GM19395 (cell line): ENCODE measurements at regions not wholly inside any gene's neighbourhood (a gene's known extent, or its start where the extent isn't known, plus 50 kb on each side); places are given as distances from the start of the nearest gene placed in this dataset.

Experiments used
- ATAC-seq: cut with Tn5 transposase; IDR thresholded peaks from one replicate; pipeline ENCODE4 v1.9.1; 2021; ENCODE audit warnings: mild to moderate bottlenecking, moderate library complexity; ENCODE audit not compliant: unreplicated experiment

DNA sequence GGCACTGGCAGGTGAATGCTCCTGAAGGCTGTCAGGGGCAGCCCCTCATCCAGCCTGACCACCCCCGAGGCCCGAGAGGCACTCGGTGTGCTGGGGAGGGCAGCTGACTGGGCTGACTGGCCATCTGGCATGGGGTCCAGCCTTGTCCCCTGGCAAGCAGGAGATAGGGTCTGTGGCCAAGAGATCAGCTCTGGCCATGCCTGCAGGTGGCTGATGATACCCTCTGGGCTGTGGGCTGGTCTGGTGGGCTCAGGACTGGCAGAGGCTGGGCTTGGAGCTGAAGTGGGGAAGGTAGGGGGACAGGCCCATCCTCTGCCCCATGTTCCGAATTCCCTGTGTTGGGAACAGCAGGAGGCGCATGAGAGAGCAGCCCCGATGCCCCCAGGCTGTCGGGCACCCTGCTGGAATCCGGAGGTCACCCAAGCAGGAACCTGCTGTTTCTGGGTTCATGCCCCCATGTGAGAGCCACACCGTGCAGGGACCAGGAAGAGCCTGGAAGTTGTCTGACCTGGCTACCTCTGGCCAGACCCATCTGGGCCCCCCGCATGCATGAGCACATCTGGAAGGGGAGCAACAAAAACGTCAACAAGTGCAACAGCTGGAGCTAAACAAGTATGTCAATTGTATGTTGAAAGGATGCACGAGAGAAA lies 527.0 kb downstream of the TBC1D22A start:
- no peak for ATAC-seq

DNA sequence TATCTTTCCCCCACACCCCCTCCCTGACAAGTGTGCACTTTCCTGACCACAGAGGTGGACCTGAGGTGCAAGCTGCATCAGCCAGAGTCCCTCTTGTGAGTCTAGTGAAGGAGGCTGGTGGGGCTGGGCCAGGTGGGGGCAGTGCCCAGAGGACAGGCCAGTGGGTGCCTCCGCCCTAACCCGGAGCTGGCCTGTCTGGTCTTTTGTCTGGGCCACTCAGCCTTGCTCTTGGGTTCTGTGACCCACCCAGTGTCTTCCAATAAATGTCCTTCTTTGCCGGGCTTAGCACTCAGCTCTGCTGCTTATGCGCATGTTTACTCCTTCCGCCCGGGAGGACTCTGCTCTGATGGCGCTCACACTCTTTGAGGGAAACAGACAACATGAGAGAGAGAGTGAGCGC lies 526.2 kb downstream of the TBC1D22A start:
- no peak for ATAC-seq

DNA sequence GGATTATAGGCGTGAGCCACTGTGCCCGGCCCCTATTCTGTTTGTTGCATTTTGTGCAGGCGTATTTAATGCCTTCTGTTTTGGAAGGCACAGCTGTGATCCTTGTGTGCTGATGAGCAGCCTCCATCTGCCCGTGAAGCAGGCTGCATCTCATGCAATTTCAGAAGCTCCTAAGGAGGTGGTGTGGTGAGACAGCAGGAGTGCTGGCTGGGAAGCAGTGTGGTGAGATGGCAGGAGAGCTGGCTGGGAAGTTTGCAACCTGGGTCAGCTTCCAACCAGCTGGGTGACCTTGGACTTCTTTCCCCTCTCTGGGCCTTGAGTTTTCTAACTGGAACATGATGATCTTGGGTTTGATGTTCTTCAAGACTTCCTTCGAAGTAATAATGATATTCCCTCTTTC lies 525.1 kb downstream of the TBC1D22A start:
- ATAC-seq = no peak

DNA sequence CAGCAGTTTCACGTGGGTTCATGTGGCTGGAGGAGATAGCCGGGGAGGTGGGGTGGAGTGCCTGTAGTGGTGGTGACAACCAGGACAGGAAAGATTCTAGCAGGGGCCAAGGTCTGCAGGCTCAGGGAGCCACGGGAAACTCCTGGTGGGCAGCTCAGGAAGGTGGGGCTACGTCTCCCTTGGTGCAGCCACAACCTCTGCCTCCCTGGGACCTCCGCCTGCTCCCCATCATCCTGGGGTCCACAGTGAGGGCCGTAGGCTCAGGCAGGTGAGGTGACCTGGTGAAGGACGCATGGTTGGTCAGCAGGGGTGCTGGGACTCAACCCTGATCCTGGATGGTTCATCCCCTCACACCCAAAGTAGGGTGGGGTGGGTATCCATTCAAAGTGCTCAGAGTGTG lies 524.1 kb downstream of the TBC1D22A start:
- no peak for ATAC-seq

DNA sequence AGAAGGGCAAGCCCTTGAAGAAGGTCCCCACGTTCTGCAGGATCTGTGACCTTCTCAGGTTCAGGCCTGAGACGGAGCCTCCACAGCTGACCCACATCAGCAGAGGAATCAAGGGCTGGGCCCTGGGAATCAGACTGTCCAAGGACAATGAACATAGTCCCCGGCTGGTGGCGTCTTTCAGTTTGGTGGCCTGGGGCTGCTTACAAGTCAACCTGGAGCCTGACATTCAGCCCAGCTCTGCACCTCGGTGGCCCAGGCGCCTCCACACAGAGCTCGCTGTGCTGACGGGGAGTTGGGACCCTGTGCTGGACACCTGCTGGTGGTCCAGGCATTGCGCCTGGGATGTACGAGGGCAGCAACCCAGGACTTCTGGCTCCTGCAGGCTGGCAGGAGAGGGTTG lies 523.5 kb downstream of the TBC1D22A start:
- no peak for ATAC-seq

DNA sequence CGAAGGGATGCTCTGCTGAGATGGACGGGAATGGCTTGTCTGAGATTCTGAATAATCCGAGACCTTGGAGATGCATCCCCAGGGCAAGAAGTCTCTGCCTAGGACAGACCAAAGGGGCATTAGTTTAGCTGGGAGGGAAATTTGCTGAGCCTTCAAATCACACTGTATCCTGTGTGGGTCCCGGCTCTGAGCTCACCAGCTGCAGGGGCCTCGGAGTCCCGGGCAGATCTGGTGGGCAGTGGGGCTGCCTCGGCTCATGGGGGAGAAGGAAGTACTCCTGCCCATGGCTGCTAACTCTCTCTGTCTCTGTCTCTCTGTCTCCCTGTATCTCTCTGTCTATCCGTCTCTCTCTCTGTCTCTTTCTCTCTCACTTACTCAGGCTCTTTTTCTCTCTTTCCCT lies 522.4 kb downstream of the TBC1D22A start:
- ATAC-seq = no peak

DNA sequence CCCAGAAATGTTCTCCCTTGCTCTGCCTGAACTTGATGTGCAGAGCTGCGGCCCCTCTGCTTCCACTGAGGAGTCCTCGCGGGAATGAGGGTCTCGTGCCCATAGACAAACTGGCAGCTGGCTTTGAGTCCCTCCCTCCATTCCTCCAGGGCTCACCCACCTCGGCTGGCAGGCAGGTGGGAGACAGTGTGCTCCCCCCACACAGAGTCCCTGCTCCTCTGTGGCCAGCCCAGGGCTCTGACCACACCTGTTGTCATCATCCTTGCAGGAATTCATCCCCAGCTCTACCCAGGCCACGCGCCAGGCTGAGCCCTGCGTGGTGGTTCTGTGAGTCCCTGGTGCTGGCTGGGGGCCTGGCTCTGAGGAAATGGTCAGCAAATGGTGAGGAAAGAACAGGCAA lies 521.9 kb downstream of the TBC1D22A start:
- no peak for ATAC-seq

DNA sequence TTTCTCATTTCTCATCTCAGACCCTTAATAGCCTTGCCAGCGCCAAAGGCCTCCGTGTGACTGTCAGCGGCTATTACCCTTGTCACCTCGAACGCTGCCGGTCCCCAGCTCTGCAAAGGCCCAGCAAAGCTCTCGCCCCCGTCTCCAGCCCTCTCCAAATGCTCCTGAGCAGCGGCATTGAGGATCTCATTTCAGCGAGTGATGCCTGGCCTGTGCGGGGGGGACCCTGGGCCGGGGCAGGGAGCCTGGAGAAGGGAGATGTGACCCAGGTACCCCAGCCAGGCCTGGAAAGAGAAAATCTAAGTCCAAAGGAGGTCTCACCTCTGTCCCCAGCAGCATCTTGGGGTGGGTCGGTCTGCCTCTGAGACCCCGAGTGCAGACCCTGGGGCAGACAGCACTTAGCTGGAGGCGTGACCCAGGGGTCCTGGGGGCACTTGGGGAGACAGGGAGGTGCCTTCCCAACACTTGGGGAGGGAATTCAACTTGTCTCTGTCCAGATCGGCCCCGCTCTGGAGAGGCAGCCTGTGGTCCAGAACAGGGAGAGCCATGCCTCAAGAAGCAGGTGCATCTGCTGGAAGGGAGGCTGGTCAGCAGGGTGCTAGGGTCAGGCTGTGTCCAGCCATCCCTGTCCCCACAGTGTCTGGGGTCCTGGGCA lies 521.3 kb downstream of the TBC1D22A start:
- no peak for ATAC-seq

DNA sequence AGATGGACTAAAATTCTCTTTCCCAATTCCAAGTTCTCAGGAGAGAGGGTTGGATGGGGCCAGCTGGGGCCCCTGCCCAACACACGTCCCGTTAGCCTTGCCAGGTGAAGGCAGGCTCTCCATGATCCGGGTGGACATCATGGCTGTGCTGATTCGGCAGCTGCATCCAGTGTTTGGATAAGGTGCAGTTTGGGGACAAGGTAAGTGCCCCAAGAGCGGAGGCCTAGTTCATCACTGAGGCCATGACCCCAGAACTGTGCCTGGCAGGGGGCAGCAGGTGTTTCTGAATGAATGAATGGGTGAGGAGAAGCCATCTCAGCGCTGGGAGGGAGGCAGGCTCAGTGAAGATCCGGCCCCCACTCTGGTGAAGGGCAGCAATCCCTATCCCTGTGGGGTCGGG lies 520.4 kb downstream of the TBC1D22A start:
- no peak for ATAC-seq

DNA sequence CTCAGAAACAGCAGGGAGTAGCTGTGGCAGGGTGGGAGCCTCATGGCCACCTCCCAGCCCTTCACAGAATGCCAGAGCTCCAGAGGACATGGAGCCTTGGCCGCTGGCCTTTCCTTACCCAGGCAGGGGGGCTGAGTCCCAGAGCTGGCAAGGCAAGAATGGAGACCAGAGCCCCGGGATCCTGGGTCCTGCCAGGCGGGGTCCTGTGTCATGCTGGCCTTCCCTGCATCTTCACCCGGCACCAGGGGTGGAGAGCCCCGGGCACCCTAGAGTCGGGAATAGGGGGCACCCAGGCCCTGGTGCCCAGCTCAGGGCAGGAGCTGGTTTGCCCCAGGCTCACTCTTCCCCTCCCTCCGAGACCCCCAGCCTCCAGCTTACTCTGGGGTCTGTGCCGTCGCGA lies 519.9 kb downstream of the TBC1D22A start:
- ATAC-seq = no peak

DNA sequence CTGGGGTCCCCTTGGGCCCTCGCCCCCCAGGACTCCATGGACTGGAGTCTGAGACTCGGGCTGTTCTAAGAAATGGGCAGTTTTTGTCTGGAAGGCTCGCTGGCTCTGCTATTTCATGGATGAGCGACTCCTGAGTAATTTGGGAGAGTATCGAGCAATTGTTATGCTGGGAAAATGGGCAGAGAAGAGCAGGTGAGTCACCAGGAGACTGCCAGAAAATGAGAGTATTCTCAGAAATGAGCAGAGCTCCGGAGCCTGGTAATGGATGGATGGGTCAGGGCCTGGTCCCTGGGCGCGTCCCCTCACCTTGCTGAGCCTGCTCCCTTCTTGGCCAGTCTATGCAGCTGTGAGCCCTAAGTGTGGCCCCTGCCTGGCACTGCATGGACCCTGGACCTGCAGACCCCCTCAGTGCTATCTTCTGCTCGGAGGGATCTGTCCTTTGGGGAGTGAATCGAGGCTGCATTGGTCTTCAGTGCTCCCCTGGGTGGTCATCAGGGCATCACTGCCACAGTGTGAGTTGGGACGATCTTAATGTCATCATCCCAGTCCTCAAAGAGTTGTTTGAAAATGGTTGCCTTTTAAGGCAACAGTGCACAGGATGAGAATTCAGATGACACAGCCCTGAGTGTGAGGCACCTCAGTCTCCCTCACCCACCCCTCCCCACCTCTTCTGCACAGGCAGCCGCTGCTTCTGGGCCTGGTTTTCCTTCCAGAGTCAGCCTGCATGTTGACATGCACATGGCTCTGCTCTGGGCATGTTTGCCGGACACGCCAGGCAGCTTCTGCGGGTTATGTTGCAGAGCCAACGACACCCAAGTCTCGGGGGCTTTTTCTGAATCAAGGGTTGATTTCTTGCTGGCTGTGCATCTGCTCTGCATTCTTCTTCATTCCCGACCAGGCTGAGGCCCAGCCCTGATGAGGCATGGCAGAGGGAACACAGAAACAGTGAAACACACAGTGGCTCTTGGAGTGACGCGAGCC lies 519.0 kb downstream of the TBC1D22A start:
- ATAC-seq = no peak

DNA sequence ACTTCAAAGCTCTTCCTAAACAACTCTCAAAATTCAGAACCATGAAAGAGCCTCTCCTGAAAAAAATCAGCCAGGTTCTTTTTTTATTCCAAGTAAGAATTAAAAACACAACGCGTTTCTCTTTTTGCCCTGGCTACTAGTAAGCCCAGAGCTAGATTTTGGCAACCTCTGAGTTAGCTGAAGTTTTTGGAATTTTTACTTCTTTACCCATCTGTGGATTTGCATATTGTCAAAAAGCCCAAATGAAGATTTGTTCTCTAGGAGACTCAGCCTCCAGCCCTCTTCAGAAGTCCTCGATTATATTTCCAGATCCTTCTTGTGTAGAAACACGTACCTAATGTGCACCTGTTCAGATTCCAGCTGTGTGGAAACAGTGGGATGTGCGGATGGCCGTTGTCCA lies 517.9 kb downstream of the TBC1D22A start:
- no peak for ATAC-seq

DNA sequence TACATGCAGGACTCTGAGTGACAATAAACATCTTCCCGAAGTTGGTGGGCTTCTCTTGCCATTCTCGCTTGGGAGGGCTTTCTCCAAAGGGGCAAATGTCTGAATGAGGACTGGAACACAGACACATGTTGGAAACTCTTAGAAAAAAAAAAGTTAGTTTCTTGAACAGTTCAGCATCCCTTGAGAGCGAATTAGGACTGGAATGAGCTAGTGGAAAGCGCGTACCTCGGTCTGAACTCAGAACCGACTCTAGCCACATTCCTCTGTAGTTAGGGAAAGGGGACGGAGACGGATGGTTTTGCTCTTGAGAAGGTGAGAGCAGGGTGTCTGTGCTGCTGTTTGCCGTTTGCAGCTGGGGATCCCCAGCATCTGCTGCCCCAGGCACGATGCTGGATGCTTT lies 517.3 kb downstream of the TBC1D22A start:
- ATAC-seq = no peak

DNA sequence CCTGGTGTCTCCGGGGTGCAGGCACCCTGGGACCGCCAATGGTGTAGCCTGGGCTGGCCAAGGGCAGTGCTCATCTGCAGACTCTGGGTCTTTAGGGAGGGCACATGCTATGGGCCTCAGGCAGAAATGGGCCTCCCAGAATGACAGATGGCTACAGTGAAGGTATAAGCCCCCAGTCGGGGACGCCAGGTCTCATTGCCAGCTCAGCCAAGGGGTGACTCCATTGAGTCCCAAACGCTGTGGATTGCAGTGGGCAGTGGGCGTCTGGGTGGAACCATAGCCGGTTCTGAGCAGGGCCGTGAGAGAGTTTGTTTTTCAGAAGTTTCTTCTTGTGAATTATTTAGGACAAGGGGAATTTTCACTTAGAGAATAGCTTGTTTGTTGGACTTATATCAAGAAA lies 516.9 kb downstream of the TBC1D22A start:
- ATAC-seq = no peak

DNA sequence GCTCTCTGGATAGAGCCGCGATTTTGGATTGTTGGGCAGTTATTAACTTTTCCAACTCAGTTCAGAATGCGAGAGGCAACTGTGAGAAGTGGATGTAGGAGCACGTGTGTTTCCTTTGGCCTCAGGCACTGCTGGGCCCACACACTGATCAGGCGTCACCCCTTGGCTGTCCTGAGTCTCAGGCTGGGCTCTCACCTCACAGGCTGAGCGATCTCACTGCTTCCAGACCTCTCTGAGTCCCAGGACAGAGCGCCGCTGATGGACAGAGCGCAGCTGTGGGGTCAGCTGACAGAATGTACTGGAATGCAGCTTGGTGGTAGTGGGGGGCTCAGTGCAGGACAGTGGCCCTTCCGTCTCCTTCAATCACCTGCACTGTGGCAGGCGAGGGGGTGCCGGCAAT lies 516.2 kb downstream of the TBC1D22A start:
- no peak for ATAC-seq

DNA sequence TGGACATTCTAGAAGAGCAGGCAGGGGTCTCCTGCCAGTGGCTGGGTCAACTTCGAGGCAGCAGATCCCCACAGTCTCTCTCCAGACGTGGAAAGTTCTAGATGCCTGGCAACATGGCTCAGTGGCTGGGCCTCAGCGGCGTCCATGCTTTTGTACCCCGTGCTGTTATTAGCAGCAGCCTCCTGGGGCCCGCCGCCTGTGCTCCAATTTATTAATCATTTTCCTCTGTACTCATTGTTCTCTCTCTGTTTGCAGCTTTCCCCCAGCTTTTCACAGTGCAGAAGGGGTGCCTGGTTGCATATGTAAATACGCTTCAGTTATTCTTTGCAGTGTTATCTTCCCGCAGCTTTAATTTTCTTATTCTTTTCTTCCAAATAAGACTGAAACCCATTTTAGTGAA lies 515.1 kb downstream of the TBC1D22A start:
- ATAC-seq = no peak

DNA sequence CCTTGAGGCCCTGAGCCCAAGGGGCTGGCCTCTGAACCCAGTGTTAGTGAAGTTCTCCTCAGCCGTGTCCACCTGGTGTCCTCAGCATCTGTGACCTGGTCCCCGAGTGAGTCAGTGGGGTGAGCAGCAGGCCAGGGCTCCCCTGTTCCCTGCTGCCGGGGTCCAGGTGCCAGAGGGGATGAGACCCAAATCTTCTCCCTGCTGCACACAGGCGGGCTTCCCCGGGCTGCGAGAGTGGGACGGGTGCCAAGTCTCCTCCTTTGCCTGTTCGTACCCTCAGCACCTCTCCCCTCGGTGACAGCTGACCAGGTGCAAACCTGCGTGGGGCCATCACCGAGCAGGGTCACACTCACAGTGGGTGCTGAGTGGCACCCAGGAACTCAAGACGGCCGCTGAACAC lies 514.5 kb downstream of the TBC1D22A start:
- no peak for ATAC-seq

DNA sequence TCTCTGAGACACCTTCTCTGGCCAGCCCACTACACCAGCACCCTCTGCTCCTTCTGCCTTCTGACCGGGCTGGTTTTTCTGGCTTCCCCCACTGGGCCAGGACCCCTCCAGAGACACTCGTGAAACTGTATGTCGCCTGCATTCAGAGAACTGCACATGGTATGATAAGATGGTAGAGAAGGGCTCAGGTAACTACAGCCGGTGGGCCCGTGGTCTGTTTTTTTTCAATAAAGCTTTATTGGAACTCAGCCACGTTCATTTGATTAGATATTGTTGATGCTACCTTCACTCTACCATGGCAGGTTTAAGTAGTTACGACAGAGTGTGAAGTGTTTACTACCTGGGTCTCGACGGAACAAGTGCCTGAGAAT lies 514.0 kb downstream of the TBC1D22A start:
- no peak for ATAC-seq

DNA sequence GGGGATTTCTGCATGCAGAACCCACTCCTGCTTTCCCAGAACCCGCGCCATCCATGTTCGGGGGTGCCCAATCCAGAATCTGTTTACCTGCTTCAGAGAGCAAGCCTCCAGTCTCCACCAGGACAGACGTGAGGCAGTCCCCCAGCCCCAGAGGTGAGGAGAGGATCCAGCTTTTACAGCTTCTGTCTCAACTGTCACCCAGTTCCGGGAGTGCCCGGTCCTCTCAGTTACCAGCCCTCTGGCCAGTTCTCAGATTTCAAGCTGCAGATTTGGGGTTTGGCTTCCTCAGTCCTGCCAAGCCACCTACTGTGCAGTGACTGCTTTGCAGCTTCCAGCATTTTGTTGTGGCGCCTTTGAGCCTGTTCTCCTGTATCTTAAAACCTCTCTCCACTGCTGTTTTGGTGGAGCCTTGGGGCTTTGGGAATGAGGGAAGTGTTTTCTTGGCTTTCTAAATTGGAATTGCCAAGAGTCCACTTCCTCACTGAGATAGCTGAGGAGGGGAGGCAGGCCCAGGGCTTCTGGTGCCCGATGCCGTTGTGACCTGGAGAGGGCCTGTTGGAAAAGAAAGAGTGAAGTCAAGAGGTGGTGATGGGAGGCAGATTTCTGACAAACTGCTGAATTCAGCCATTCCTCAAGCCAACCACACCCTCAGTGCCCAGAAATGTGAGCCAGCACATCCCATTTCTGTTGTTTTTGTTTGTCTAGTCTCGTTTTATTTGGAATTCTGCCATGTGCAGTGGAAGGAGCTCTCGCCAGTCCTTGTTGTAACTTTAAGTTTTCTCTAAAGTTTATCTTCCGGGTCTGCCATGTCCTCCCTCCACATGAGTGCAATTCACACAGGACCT lies 513.4 kb downstream of the TBC1D22A start:
- ATAC-seq = no peak

DNA sequence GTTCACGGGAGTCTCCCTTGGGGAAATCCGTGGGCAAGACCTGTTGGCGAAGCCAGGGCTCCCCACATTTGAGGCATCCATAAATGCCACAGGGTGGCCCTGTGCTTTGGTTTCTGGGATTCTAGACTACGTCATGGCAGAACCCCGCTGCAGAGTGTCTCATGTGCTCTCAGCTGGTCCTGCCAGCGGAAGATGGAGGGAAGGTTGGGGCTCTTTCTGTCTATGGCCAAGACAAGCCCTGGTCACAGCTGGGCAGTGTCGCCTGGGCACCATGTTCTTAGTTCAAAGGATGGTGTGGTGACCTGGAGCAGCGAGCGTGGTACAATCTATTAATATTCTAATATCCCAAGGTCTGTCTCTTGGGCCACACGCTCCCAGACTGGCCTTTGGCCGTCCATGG lies 511.7 kb downstream of the TBC1D22A start:
- no peak for ATAC-seq
